ENCODE measurements at regions not wholly inside any gene's neighbourhood (a gene's known extent, or its start where the extent isn't known, plus 50 kb on each side); places are given as distances from the start of the nearest gene placed in this dataset.
"Not testable (repeated sequence)": the region's sequence is repeated elsewhere in the genome, so short reads cannot be mapped to it uniquely, and the experiment has no call there.

DNA sequence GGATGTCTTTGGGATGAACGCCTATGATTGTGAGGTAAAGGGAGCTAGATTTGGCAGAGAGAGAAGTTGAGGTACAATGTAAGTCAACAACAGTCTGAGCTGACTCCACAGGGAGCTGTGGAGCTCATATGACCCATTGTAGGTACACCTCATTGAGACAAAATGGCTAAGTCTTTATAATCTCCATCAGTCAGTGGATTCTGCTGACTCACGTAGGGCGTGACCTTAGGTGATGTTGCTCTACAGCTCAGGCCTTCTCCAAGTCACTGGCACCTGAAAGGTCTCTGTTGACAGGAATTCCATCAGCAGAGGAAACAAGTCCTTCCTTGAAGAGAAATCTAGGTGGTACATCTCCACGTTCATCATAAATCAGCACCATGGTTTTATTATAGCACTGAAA lies 118.2 kb upstream of the PRR16 start:
- no peak for DNase-seq (ENCODE audit: low spot score)

DNA sequence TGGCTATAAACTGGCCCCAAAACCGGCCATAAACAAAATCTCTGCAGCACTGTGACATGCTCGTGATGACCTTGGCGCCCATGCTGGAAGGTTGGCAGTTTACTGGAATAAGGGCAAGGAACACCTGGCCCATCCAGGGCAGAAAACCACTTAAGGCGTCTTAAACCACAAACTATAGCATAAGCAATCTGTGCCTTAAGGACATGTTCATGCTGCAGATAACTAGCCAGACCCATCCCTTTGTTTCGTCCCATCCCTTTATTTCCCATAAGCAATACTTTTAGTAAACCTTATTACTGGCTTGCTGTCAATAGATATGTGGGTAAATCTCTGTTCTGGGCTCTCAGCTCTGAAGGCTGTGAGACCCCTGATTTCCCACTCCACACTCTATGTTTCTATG lies 113.0 kb upstream of the PRR16 start:
- not testable (repeated sequence) for DNase-seq (ENCODE audit: low spot score)

DNA sequence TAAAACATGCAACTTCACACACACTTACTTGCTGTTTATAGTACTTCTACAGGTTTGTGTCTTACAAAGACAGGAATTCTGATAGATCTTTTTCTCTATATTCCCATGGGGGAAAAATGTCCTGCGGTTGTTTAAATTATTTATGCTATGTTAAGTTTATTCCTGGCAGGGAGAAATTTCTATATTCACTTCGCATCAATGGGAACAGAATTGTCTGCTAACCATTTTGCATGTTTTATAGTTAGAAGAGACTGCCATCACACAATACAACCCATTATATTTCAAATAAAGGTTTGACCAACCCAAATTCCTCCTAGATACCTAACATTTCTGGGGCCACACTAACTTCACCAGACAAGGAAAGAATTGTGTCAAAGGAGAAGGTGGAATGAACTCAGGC lies 110.0 kb upstream of the PRR16 start:
- no peak for DNase-seq (ENCODE audit: low spot score)

DNA sequence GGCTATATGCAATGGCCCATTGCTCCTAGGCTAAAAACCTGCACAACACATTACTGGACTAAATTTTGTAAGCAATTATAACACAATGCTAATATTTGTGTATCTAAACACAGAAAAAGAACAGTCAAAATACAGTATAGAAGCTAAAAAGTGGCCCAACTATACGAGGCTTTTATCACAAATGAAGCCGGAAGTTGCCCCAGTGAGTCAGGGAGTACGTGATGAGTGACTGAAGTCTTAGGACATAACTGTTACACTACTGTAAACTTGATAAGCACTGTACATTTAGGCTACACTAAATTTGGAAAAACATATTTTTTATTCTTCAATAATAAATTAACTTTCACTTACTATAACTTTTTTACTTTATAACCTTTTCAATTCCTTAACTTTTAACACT lies 105.2 kb upstream of the PRR16 start:
- no peak for DNase-seq (ENCODE audit: low spot score)

DNA sequence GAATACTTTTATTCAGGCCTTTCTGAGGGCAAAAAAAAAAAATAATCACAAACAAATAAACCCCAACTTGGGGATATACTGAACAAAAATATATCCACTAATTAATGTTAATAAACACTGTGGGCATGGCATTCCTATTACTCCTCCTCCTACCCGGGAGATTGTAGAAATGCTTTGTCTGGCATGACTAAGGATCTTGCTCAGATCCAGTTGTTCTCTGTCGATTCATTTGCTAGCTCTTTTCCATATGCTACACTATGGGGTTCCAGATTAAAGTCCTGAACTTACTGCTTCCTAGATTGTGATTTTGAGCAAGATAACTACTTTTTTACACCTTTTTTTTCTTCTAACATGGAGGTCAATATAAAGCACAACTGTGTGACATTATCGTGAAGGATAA lies 102.2 kb upstream of the PRR16 start:
- DNase-seq (ENCODE audit: low spot score) = no peak

DNA sequence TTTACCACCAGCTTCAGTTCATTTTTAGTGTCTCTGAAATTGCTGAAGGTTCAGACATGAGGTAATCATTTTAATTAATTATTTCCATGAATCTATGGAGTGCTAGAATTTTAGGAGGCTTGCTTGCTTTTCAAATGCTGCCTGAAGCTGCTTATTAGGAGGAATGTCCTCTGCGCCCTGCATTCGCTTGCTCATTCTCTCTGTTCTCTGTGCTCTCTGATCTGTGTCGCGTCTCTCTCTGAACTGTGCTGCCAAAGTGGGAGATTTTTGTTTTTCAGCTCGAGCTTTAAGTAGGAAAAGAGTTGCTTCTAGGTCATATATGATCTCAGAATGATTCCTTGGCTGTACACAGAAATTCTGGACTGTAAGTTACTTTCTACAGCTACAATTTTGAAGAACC lies 101.7 kb upstream of the PRR16 start:
- no peak for DNase-seq (ENCODE audit: low spot score)

DNA sequence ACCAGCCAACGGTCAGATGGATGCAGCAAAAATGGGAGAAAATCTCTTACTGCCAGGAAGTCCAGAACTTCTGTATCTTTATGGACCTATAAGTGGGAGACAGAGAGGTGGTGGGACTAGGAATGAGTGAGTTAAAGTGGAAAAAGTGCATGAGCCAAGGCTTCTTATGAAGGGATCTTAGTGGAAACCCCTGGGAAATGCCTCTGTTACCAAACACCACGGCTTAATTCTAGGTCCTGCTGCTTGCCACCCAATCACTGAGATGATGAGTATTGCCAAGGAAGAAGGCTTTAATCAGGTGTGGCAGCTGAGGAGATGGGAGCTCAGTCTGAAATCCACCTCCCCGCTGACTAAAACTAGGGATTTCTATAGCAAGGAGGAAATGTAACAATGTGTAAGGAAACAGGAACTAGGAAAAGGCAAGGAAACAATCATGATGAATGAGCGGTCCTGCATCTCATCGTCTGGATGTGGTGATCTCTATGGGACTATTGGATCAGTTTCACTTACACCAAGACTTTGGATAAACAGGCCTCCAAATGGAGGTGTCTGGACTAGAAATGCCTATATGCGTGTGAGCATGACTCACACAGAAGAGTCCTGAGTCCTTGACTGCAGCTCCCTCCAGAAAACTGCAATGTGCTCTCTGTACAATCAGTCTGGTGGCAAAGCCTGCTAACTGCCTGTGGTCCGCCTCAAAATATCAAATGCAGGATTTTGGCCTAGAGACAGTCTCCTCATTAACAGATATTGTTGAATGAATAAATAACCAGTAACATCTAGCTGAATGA lies 98.2 kb upstream of the PRR16 start:
- no peak for DNase-seq (ENCODE audit: low spot score)

DNA sequence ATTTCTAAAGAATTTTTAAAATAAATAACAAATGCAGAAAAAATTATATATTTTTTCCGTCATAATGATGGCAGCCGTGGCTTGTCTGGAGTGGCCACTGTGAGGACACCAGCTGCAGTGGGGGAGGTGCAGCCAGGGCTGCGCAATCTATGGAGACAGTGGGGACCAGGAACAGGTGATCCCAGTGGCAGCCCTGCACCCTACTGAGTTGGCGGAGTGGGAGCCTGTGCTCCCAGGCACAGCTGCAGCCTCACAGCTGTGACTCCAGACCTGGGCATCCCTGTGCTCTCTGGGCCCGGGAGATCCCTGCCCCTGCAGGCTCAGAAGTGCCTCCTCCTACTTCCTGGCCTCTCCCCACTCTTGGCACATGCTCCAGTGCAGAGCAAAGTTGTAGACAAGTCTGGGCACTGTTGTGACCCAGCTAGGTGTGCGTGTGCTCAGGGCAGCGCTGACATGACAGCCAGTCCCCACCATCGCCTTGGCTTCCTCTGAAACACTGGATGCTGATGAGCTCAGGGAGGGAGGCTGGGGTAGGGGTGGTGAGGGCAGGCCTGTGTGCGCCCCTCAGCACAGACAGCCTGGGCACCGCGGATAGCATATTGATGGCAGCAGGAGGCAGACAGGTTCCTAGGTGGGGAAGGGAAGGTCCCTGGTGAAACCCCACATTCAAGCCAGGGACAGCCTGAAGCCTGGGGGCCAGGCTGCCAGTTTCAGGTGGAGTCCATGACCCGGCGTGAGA lies 96.0 kb upstream of the PRR16 start:
- DNase-seq (ENCODE audit: low spot score) = no peak

DNA sequence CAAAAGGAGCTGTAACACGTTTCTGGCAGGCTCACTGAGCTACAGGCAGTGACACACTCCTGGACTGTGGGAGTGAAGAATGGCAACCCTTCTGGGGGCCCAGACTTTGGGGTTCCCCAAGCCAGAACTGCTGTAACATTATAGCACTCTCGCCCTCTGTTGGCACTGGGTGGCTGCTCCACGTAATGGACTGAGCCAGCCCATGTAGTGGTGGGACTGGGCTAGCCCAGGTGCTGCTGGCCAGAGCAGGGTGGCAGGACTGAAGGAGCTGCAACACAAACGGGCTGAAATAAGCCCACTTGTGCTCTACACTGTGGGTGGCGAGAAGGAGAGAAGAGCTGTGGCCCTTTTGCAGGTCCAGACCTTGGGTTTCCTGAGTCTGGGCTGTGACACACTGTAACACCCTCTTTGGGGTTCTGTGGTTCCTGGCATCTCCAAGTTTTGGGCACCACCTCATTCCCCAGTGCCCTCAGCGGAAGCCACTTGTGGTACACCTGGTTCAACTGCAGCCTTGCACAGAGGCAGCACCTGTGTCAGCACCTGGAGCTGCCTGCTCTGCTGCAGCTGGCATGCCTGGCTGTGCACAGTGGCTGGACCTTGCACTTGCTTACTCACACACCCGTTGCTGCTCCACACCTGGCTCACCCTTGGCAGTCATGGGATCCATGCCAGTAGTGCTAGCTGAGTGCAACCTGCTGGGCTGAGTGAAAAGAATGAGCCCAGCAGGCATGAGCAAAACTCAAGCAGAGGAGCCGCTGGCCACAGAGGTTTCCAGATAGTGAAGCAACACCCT lies 95.0 kb upstream of the PRR16 start:
- DNase-seq (ENCODE audit: low spot score) = peak; percentile 17

DNA sequence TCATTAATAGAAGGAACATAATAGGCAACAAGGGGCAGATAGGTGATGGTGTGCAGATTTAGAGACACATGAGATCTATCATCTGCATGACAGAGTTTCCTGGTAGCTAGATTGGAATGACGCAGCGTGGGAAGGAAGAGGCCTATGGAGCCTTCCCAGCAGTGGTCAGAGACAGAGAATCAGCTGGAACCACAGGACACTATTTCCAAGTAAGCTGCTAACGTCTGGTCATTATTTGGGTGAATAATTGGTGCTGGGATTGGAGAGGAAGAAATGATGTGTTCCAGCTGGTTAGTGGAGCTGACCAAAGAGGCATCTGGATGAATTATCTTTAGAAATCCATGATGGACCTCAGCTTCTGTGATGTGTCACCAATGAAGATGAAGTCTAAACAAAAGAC lies 91.2 kb upstream of the PRR16 start:
- no peak for DNase-seq (ENCODE audit: low spot score)

DNA sequence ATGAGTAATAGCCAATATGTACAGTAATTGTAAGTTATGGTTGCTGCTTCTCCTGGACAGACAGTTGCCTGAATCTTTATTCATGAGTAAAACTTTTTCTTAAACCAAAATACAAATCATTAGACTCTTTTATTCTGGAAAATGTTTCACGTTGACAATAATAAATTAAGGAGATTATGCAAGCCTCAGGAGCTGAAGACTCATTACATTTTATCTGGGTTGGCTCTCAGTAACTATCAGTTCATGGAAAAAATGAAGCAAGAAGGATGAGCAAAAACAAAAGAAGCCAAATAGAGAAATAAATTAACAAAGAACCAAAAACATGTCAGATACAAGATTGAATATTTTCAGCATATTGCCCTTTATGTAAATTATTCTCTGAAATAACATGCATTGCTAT lies 88.9 kb upstream of the PRR16 start:
- DNase-seq (ENCODE audit: low spot score) = no peak

DNA sequence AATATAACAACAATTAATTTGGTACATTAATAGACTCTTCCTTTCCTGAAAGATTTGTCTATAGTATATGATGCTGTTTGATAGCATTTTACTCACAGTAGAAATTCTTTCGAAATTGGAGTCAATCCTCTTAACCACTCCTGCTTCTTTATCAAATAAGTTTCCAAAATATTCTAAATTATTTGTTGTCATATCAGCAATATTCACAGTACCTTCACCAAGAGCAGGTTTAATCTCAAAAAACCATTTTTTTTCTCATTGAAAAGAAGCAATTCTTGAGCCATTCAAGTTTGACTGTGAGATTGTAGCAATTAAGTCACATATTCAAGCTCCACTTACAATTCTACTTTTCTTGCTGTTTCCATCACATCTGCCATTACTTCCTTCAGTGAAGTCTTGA lies 83.5 kb upstream of the PRR16 start:
- no peak for DNase-seq (ENCODE audit: low spot score)

DNA sequence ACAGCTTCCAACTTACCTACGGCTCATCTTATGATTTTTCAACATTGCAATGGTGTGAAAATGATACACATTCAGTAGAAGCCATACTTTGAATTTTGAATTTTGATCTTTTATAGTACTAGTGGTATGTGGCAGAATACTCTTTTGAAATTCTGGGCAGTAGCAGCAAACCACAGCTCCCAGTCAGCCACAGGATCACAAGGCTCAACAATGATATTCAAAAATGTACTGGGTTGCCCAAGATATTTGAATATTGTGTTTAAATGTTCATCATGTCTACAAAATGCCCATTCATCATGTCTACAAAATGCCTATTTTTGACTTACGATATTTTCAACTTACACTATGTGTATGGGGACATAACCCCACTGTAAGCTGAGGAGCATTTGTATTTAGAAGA lies 81.3 kb upstream of the PRR16 start:
- DNase-seq (ENCODE audit: low spot score) = no peak

DNA sequence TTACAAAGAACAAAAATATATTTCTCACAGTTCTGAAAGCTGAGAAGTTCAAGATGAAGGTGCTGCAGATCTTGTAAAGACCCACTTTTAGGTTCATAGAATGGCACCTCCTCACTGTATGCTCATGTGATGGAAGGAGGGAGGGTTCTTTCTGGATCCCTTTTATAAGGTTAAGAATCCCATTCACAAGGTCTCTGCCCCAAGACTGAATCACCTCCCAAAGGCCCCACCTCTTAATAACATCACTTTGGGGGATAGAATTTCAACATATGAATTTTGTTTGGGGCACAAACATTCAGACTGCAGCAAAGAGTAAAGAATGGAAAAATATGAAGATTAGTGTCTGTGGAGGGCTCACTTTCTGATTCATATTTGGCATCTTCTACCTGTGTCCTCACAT lies 77.1 kb upstream of the PRR16 start:
- DNase-seq (ENCODE audit: low spot score) = no peak

DNA sequence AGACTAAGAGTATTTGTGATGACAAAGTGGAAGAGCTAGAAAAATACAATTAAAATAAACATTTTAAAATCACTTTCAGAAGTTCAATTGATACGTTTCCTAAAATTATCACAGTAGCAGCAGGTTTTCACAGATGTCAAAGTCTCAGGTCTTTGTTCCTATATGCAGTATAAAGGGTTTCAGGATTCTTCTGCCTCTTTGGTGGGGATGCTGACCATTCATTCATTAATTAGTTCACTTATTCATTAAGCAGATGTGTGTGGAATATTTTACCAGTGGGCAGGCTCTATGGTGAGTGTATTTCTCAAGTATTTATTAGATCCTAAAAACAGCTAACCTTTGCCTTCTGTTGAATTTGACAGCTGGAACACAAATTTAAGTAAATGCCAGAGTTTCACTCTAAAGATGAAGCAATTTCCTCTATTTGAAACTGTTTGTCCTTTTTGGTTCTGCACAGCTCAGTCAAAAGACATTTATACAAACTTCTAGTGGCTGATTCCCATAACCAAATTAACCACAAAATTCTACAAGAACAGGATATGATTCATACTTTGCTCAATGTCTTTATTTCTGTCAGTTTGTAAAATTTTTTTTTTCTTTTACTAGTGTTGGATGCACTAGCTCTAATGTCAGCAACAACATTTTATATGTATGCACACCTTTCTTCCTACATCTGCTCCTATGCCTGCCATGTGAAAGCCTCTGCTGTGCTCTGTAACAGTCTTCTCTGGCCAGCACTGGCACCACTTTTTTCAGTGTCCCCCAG lies 75.9 kb upstream of the PRR16 start:
- peak; percentile 23 for DNase-seq (ENCODE audit: low spot score)

DNA sequence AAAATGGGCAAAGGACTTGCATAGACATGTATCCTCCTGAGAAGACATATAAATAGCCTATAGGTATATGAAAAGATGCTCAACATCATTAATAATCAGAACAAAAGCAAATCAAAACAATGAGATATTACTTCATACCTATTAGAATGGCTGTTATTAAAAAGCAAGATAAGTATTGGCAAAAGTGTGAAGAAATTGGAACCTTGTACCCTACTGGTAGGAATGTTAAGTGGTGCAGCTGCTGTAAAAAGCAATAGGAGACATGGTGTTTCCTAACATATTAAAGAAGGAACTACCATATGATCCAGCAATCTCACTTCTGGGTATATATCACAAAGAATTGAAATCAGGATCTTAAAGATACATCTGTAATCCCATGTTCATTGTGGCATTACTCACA lies 69.8 kb upstream of the PRR16 start:
- no peak for DNase-seq (ENCODE audit: low spot score)

DNA sequence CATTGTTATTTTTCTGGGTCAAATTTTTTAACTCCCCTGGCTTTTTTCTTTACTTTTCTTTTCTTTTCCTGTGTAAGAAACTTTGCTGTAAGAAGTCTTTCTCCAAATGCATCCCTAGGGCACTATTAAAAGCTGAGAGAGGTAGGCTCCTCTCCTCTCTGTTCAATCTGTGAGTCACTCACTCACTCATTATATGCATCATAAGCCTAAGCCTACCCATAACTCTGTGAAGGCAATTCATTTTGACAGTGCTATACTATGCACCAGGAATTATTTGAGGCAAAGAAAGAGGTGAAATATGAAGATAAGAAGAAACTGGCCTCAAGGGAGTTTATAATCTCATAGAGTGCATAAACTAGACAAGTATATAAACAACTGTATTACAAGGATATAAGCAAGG lies 67.9 kb upstream of the PRR16 start:
- DNase-seq (ENCODE audit: low spot score) = no peak

DNA sequence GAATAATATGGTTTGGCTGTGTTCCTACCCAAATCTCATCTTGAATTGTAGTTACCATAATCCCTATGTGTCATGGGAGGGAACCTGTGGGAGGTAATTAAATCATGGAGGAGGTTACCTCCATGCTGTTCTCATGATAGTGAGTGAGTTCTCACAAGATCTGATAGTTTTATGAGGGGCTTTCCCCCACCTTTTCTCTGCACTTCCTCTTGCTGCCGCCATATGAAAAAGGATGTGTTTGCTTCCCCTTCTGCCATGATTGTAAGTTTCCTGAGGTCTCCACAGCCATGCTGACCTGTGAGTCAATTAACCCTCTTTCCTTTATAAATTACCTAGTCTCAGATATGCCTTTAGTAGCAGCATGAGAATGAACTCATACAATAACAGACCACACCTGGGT lies 63.7 kb upstream of the PRR16 start:
- no peak for DNase-seq (ENCODE audit: low spot score)

DNA sequence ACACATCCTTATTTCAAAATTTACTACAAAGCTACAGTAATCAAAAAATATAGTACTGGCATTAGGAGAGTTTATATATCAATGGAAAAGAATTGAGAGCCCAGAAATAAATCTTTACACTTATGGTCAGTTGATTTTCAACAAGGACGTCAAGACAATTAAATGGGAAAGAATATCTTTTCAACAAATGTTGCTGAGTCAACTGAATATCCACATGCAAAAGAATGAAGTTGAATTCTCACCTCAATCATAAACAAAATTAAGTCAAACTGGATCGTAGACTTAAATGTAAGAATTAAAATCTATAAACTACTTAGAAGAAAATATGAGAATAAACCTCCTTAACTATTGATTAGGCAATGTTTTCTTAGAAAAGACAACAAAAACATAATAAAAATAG lies 61.5 kb upstream of the PRR16 start:
- no peak for DNase-seq (ENCODE audit: low spot score)

DNA sequence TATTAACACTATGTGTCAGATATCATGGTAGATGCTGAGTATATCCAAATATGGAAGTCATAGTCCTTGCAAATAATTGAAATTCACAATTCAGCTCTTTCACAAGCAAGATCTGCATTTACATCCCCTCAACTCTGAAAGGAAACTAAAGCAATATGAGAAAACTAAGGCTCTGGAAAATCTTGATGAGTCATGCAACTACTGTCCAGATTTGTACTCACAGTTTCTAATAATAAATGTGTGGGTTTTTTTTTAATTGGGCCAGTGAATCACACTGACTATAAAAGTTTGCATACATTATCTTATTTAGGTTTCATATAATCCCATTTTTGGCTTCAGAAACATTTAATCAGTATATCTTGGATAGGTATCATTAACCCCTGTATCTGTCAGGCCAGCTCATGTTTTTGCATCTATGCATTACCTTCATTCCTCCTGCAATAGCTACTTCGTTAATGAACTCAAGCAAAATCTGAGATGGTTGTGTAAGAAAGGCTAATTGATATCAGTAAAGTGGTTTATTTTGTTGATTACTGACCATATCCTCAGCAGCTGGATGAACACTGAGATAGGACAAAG lies 58.7 kb upstream of the PRR16 start:
- DNase-seq (ENCODE audit: low spot score) = no peak

DNA sequence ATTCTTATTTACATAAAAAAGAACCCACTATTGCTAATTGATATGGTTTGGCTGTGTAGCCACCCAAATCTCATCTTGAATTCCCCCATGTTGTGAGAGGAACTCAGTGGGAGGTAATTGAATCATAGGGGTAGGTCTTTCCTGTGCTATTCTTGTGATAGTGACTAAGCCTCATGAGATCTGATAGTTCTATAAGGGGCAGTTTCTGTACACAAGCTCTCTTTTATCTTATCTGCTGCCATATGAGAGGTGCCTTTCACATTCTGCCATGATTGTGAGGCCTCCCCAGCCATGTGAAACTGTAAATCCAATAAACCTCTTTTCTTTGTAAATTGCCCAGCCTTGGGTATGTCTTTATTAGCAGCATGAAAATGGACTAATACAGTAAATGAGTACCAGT lies 58.2 kb upstream of the PRR16 start:
- DNase-seq (ENCODE audit: low spot score) = no peak

DNA sequence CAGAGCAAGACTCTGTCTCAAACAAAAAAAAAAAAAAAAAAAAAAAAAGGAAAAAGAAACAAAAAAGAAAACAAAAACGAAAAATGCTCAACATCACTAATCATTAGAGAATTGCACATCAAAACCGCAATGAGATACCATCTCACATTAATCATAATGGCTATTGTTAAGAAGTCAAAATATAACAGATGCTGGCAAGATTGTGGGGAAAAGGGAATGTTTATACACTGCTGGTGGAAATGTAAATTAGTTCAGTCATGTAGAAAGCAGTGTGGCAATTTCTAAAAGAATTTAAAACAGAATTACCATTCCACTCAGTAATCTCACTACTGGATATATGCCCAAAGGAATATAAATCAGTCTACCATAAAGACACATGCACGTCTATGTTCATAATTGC lies 50.4 kb upstream of the PRR16 start:
- no peak for DNase-seq (ENCODE audit: low spot score)
